GM23338 (cell line): ENCODE measurements at regions not wholly inside any gene's neighbourhood (a gene's known extent, or its start where the extent isn't known, plus 50 kb on each side); places are given as distances from the start of the nearest gene placed in this dataset.

Experiments
- ATAC-seq: fragments of 200-7000 bp; cut with Tn5 transposase; 3 replicates; pipeline ENCODE4 v1.9.1; 2020
- DNase-seq: peaks from one replicate; pipeline ENCODE4 v3.0.0-alpha.2; 2015; ENCODE audit warnings: low spot score
- H2AFZ ChIP-seq: fragments of 200-600 bp; sonication (generic); 2 replicates; pipeline ENCODE4 v1.8.0; 2016; ENCODE audit warnings: antibody characterized with exemption, mild to moderate bottlenecking, moderate library complexity
- H3F3A ChIP-seq: fragments of 200-600 bp; sonication (generic); replicated peaks from 2 replicates; pipeline ENCODE4 v1.8.0; 2017; ENCODE audit warnings: antibody characterized with exemption, mixed run types, low read depth
- H3K27ac ChIP-seq: fragments of 200-600 bp; sonication (generic); 2 replicates; pipeline ENCODE4 v1.6.1; 2016; ENCODE audit warnings: low read depth
- H3K27me3 ChIP-seq: fragments of 200-600 bp; sonication (generic); 2 replicates; pipeline ENCODE4 v1.8.0; 2016; ENCODE audit warnings: mild to moderate bottlenecking, mixed run types, moderate library complexity; ENCODE audit not compliant: insufficient read depth
- H3K36me3 ChIP-seq: fragments of 200-600 bp; sonication (generic); 2 replicates; pipeline ENCODE4 v1.8.0; 2016; ENCODE audit warnings: mild to moderate bottlenecking; ENCODE audit not compliant: insufficient read depth
- H3K4me1 ChIP-seq: fragments of 200-600 bp; sonication (generic); 2 replicates; pipeline ENCODE4 v1.8.0; 2016; ENCODE audit warnings: mild to moderate bottlenecking, moderate library complexity; ENCODE audit not compliant: insufficient read depth
- H3K4me2 ChIP-seq: fragments of 200-600 bp; sonication (generic); 2 replicates; pipeline ENCODE4 v1.7.1; 2017; ENCODE audit warnings: mixed run types
- H3K4me3 ChIP-seq: fragments of 200-600 bp; sonication (generic); 2 replicates; pipeline ENCODE4 v1.6.1; 2016; ENCODE audit warnings: mixed run types
- H3K79me2 ChIP-seq: fragments of 200-600 bp; sonication (generic); replicated peaks from 2 replicates; pipeline ENCODE4 v1.8.0; 2017; ENCODE audit warnings: mild to moderate bottlenecking; ENCODE audit not compliant: insufficient read depth
- H3K9me2 ChIP-seq: fragments of 200-600 bp; sonication (generic); 2 replicates; pipeline ENCODE4 v1.8.0; 2017; ENCODE audit not compliant: insufficient read depth
- H4K20me1 ChIP-seq: fragments of 200-600 bp; sonication (generic); replicated peaks from 2 replicates; pipeline ENCODE4 v1.8.0; 2017; ENCODE audit warnings: mild to moderate bottlenecking; ENCODE audit not compliant: insufficient read depth
- H3K27ac Mint-ChIP-seq: 2 replicates; pipeline ENCODE4 v1.8.0; 2020; ENCODE audit warnings: inconsistent platforms, mild to moderate bottlenecking, moderate library complexity, mixed read lengths
- H3K27me3 Mint-ChIP-seq: 3 replicates; pipeline ENCODE4 v1.8.0; 2022; ENCODE audit warnings: low read depth, mild to moderate bottlenecking, moderate library complexity, mixed read lengths, inconsistent platforms; ENCODE audit not compliant: insufficient read depth, poor library complexity
- H3K36me3 Mint-ChIP-seq: 3 replicates; pipeline ENCODE4 v1.8.0; 2021; ENCODE audit warnings: low read depth, mild to moderate bottlenecking, inconsistent platforms, moderate library complexity, mixed read lengths
- H3K4me1 Mint-ChIP-seq: 3 replicates; pipeline ENCODE4 v1.8.0; 2020; ENCODE audit warnings: mild to moderate bottlenecking, inconsistent platforms, mixed read lengths
- H3K4me3 Mint-ChIP-seq: 3 replicates; pipeline ENCODE4 v1.8.0; 2021; ENCODE audit warnings: moderate library complexity, mild to moderate bottlenecking, inconsistent platforms, mixed read lengths
- H3K9me3 Mint-ChIP-seq: 3 replicates; pipeline ENCODE4 v1.8.0; 2020; ENCODE audit warnings: moderate library complexity, mild to moderate bottlenecking, inconsistent platforms, mixed read lengths
- CREB1 ChIP-seq: fragments of 250-450 bp; sonication (Bioruptor Pico); IDR thresholded peaks from 2 replicates; pipeline ENCODE4 v1.5.0; 2020; ENCODE audit warnings: low read depth, mild to moderate bottlenecking, moderate library complexity
- ETS1 ChIP-seq: IDR thresholded peaks from 2 replicates; pipeline ENCODE4 v1.6.1; 2016; ENCODE audit warnings: antibody characterized with exemption
- EZH2 ChIP-seq: fragments of 200-600 bp; sonication (generic); IDR thresholded peaks from one replicate; pipeline ENCODE4 v1.8.0; 2017; ENCODE audit warnings: antibody characterized with exemption, mild to moderate bottlenecking, low read depth; ENCODE audit not compliant: unreplicated experiment
- EZH2phosphoT487 ChIP-seq: fragments of 200-600 bp; sonication (generic); IDR thresholded peaks from one replicate; pipeline ENCODE4 v1.8.1; 2018; ENCODE audit warnings: antibody characterized with exemption; ENCODE audit not compliant: unreplicated experiment
- JUNB ChIP-seq: IDR thresholded peaks from one replicate; pipeline ENCODE4 v1.6.1; 2016; ENCODE audit warnings: antibody characterized with exemption; ENCODE audit not compliant: unreplicated experiment
- NANOG ChIP-seq: IDR thresholded peaks from 2 replicates; pipeline ENCODE4 v1.6.1; 2016; ENCODE audit warnings: antibody characterized with exemption, borderline replicate concordance
- POLR2AphosphoS5 ChIP-seq: IDR thresholded peaks from 2 replicates; pipeline ENCODE4 v1.6.1; 2016; ENCODE audit warnings: antibody characterized with exemption, low read depth
- REST ChIP-seq: IDR thresholded peaks from one replicate; pipeline ENCODE4 v1.6.1; 2018; ENCODE audit warnings: antibody characterized with exemption; ENCODE audit not compliant: unreplicated experiment
- STAT1 ChIP-seq: IDR thresholded peaks from one replicate; pipeline ENCODE4 v1.6.1; 2016; ENCODE audit warnings: antibody characterized with exemption; ENCODE audit not compliant: unreplicated experiment
- ZNF114 ChIP-seq: fragments of 250-450 bp; sonication (Bioruptor Pico); IDR thresholded peaks from 2 replicates; pipeline ENCODE4 v1.5.0; 2020; ENCODE audit warnings: mild to moderate bottlenecking, moderate library complexity
- ZNF331 ChIP-seq: fragments of 250-450 bp; sonication (Bioruptor Pico); IDR thresholded peaks from 2 replicates; pipeline ENCODE4 v1.5.0; 2020; ENCODE audit warnings: low read depth, mild to moderate bottlenecking, moderate library complexity
- TF ChIP-seq, protein P1 (sequence below): fragments of 250-450 bp; sonication (Bioruptor Pico); IDR thresholded peaks from 2 replicates; pipeline ENCODE4 v1.5.0; 2020; ENCODE audit warnings: mild to moderate bottlenecking, moderate library complexity

- no peak for TF ChIP-seq REST
- no peak for TF ChIP-seq EZH2
- no peak for TF ChIP-seq ETS1
Observed at GRCh38 chr18:8513249-8513648, 96.0 kb upstream of the RAB12 start (continued).

GRCh38 chr18:8514409-8514808, 94.8 kb upstream of the RAB12 start:
- Mint-ChIP-seq H3K36me3 (no peaks in the 10 kb centered on the region), H3K27ac (no peak overlapping the region), H3K27me3 (no peaks in the 10 kb centered on the region), H3K9me3 (no peaks in the 10 kb centered on the region), H3K4me1 (no peaks in the 10 kb centered on the region), H3K4me3 (no peak overlapping the region)
- H3K9me2 ChIP-seq: 0 out of 2 replicates have a peak, but pooled peaks cover 4% of the 10 kb centered on the region
- no peaks in the 10 kb centered on the region for H4K20me1 ChIP-seq
- H3K79me2 ChIP-seq: no peaks in the 10 kb centered on the region
- no peak overlapping the region for H2AFZ ChIP-seq
- no peaks in the 10 kb centered on the region for H3K4me1 ChIP-seq
- no peak overlapping the region for H3K4me2 ChIP-seq
- H3K27ac ChIP-seq: no peak overlapping the region
- ATAC-seq (no peak), DNase-seq (no peak)
- no peak overlapping the region for H3K4me3 ChIP-seq
- H3K27me3 ChIP-seq: no peaks in the 10 kb centered on the region
- no peaks in the 10 kb centered on the region for H3F3A ChIP-seq
- H3K36me3 ChIP-seq: no peaks in the 10 kb centered on the region
- TF ChIP-seq STAT1: no peak
- TF ChIP-seq, protein P1, sequence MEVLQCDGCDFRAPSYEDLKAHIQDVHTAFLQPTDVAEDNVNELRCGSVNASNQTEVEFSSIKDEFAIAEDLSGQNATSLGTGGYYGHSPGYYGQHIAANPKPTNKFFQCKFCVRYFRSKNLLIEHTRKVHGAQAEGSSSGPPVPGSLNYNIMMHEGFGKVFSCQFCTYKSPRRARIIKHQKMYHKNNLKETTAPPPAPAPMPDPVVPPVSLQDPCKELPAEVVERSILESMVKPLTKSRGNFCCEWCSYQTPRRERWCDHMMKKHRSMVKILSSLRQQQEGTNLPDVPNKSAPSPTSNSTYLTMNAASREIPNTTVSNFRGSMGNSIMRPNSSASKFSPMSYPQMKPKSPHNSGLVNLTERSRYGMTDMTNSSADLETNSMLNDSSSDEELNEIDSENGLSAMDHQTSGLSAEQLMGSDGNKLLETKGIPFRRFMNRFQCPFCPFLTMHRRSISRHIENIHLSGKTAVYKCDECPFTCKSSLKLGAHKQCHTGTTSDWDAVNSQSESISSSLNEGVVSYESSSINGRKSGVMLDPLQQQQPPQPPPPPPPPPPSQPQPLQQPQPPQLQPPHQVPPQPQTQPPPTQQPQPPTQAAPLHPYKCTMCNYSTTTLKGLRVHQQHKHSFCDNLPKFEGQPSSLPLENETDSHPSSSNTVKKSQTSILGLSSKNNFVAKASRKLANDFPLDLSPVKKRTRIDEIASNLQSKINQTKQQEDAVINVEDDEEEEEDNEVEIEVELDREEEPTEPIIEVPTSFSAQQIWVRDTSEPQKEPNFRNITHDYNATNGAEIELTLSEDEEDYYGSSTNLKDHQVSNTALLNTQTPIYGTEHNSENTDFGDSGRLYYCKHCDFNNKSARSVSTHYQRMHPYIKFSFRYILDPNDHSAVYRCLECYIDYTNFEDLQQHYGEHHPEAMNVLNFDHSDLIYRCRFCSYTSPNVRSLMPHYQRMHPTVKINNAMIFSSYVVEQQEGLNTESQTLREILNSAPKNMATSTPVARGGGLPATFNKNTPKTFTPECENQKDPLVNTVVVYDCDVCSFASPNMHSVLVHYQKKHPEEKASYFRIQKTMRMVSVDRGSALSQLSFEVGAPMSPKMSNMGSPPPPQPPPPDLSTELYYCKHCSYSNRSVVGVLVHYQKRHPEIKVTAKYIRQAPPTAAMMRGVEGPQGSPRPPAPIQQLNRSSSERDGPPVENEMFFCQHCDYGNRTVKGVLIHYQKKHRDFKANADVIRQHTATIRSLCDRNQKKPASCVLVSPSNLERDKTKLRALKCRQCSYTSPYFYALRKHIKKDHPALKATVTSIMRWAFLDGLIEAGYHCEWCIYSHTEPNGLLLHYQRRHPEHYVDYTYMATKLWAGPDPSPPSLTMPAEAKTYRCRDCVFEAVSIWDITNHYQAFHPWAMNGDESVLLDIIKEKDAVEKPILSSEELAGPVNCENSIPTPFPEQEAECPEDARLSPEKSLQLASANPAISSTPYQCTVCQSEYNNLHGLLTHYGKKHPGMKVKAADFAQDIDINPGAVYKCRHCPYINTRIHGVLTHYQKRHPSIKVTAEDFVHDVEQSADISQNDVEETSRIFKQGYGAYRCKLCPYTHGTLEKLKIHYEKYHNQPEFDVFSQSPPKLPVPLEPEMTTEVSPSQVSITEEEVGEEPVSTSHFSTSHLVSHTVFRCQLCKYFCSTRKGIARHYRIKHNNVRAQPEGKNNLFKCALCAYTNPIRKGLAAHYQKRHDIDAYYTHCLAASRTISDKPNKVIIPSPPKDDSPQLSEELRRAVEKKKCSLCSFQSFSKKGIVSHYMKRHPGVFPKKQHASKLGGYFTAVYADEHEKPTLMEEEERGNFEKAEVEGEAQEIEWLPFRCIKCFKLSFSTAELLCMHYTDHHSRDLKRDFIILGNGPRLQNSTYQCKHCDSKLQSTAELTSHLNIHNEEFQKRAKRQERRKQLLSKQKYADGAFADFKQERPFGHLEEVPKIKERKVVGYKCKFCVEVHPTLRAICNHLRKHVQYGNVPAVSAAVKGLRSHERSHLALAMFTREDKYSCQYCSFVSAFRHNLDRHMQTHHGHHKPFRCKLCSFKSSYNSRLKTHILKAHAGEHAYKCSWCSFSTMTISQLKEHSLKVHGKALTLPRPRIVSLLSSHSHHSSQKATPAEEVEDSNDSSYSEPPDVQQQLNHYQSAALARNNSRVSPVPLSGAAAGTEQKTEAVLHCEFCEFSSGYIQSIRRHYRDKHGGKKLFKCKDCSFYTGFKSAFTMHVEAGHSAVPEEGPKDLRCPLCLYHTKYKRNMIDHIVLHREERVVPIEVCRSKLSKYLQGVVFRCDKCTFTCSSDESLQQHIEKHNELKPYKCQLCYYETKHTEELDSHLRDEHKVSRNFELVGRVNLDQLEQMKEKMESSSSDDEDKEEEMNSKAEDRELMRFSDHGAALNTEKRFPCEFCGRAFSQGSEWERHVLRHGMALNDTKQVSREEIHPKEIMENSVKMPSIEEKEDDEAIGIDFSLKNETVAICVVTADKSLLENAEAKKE (CRISPR knock-in tag): no peak
- no peak for TF ChIP-seq CREB1 (CRISPR knock-in tag)
- TF ChIP-seq REST: no peak
- no peak for TF ChIP-seq EZH2phosphoT487
- TF ChIP-seq EZH2: no peak
- TF ChIP-seq POLR2AphosphoS5: no peak
- TF ChIP-seq ZNF114: no peak
- TF ChIP-seq JUNB: no peak
- TF ChIP-seq NANOG: no peak
- no peak for TF ChIP-seq ZNF331
